SH-SY5Y (cell line): ENCODE measurements at regions not wholly inside any gene's neighbourhood (a gene's known extent, or its start where the extent isn't known, plus 50 kb on each side); places are given as distances from the start of the nearest gene placed in this dataset.

Source experiments
- GATA2 ChIP-seq: IDR thresholded peaks from 2 replicates; pipeline ENCODE4 v1.6.1; 2011; ENCODE audit warnings: mild to moderate bottlenecking, low read depth, low read length
- GATA3 ChIP-seq: IDR thresholded peaks from 2 replicates; pipeline ENCODE4 v1.6.1; 2011; ENCODE audit warnings: low read depth, mild to moderate bottlenecking, low read length, moderate library complexity

GRCh38 chr14:65877624-65878023 is 465.1 kb downstream of the FUT8 start:
- TF ChIP-seq GATA3 (no peak), GATA2 (no peak)

- TF ChIP-seq GATA3 (no peak), GATA2 (no peak)
These were observed 466.1 kb downstream of the FUT8 start for GRCh38 chr14:65878586-65878985.

GRCh38 chr14:65879248-65880009 is 466.9 kb downstream of the FUT8 start:
- no peak for TF ChIP-seq GATA3
- no peak for TF ChIP-seq GATA2

GRCh38 chr14:65880507-65880906 is 468.0 kb downstream of the FUT8 start:
- TF ChIP-seq GATA3, result no peak
- no peak for TF ChIP-seq GATA2

GRCh38 chr14:65881642-65882041 is 469.1 kb downstream of the FUT8 start:
- TF ChIP-seq GATA2 (no peak), GATA3 (no peak)

- TF ChIP-seq GATA3 (no peak), GATA2 (no peak)
These were observed 476.1 kb downstream of the FUT8 start for GRCh38 chr14:65888677-65889076.

GRCh38 chr14:65892315-65892714 is 479.8 kb downstream of the FUT8 start:
- TF ChIP-seq GATA3, result no peak
- no peak for TF ChIP-seq GATA2

- no peak for TF ChIP-seq GATA3
- TF ChIP-seq GATA2, result no peak
These were observed 487.6 kb downstream of the FUT8 start for GRCh38 chr14:65900164-65900563.

GRCh38 chr14:65901595-65901994 is 489.1 kb downstream of the FUT8 start:
- TF ChIP-seq GATA3 (no peak), GATA2 (no peak)

- no peak for TF ChIP-seq GATA3
- no peak for TF ChIP-seq GATA2
These were observed 492.5 kb downstream of the FUT8 start for GRCh38 chr14:65904988-65905387.

GRCh38 chr14:65906344-65906743 is 493.8 kb downstream of the FUT8 start:
- TF ChIP-seq GATA3 (no peak), GATA2 (no peak)

GRCh38 chr14:65906948-65907347 is 494.4 kb downstream of the FUT8 start:
- no peak for TF ChIP-seq GATA2

- no peak for TF ChIP-seq GATA2
These were observed 497.7 kb downstream of the FUT8 start for GRCh38 chr14:65910108-65910786.

GRCh38 chr14:65915125-65915524 is 502.6 kb downstream of the FUT8 start:
- TF ChIP-seq GATA2 (no peak), GATA3 (no peak)

GRCh38 chr14:65916055-65916454 is 503.5 kb downstream of the FUT8 start:
- TF ChIP-seq GATA2 (no peak), GATA3 (no peak)
